GM18498 (cell line): ENCODE measurements at regions not wholly inside any gene's neighbourhood (a gene's known extent, or its start where the extent isn't known, plus 50 kb on each side); places are given as distances from the start of the nearest gene placed in this dataset.

Experiments
- ATAC-seq: cut with Tn5 transposase; IDR thresholded peaks from one replicate; pipeline ENCODE4 v1.9.1; 2021; ENCODE audit warnings: mild to moderate bottlenecking, moderate library complexity; ENCODE audit not compliant: unreplicated experiment

GRCh38 chr6:2542101-2542857 lies 208.4 kb downstream of the MYLK4 start:
- ATAC-seq: peak; percentile 12

GRCh38 chr6:2536451-2536850 lies 214.3 kb downstream of the MYLK4 start:
- ATAC-seq: no peak

GRCh38 chr6:2535506-2535905 lies 215.2 kb downstream of the MYLK4 start:
- no peak for ATAC-seq

GRCh38 chr6:2534406-2535042 lies 216.2 kb downstream of the MYLK4 start:
- no peak for ATAC-seq

- no peak for ATAC-seq
These were observed 219.1 kb downstream of the MYLK4 start for GRCh38 chr6:2531426-2532215.

GRCh38 chr6:2529211-2529719 lies 221.5 kb downstream of the MYLK4 start:
- no peak for ATAC-seq

GRCh38 chr6:2528156-2528555 lies 222.6 kb downstream of the MYLK4 start:
- no peak for ATAC-seq

GRCh38 chr6:2526766-2527165 lies 224.0 kb downstream of the MYLK4 start:
- no peak for ATAC-seq

- no peak for ATAC-seq
These were observed 226.6 kb downstream of the MYLK4 start for GRCh38 chr6:2524090-2524489.

- ATAC-seq: no peak
These were observed 227.7 kb downstream of the MYLK4 start for GRCh38 chr6:2523061-2523460.

GRCh38 chr6:2522521-2522920 lies 228.2 kb downstream of the MYLK4 start:
- no peak for ATAC-seq

GRCh38 chr6:2517855-2518473 lies 232.8 kb downstream of the MYLK4 start:
- ATAC-seq: no peak

GRCh38 chr6:2517401-2517800 lies 233.3 kb downstream of the MYLK4 start:
- no peak for ATAC-seq

GRCh38 chr6:2516059-2516458 lies 234.7 kb downstream of the MYLK4 start:
- ATAC-seq: no peak

- ATAC-seq: no peak
These were observed 235.7 kb downstream of the MYLK4 start for GRCh38 chr6:2514965-2515543.

GRCh38 chr6:2512802-2513201 lies 237.9 kb downstream of the MYLK4 start:
- no peak for ATAC-seq

- no peak for ATAC-seq
These were observed 240.4 kb downstream of the MYLK4 start for GRCh38 chr6:2510316-2510715.

GRCh38 chr6:2509711-2510110 lies 241.0 kb downstream of the MYLK4 start:
- no peak for ATAC-seq

- no peak for ATAC-seq
These were observed 242.7 kb downstream of the MYLK4 start for GRCh38 chr6:2508071-2508470.

GRCh38 chr6:2507521-2508037 lies 243.1 kb downstream of the MYLK4 start:
- no peak for ATAC-seq

GRCh38 chr6:2507016-2507415 lies 243.7 kb downstream of the MYLK4 start:
- ATAC-seq: no peak
